Epithelial cell of esophagus (primary cell): ENCODE measurements at regions not wholly inside any gene's neighbourhood (a gene's known extent, or its start where the extent isn't known, plus 50 kb on each side); places are given as distances from the start of the nearest gene placed in this dataset.

Experiments used
- DNase-seq: peaks from one replicate; pipeline ENCODE4 v3.0.0; 2010; ENCODE audit warnings: low read depth
- H3K4me3 ChIP-seq: 2 replicates; pipeline ENCODE4 v1.5.1; 2011; ENCODE audit warnings: mild to moderate bottlenecking, low read length, control low read depth
- TF ChIP-seq, protein P1 (sequence below): IDR thresholded peaks from 2 replicates; pipeline ENCODE4 v1.5.1; 2011; ENCODE audit warnings: low read depth, mild to moderate bottlenecking, low read length, control low read depth, inconsistent platforms; ENCODE audit not compliant: insufficient read depth; ENCODE audit errors: missing control alignments

- no peak for DNase-seq
- no peak overlapping the region for H3K4me3 ChIP-seq
- TF ChIP-seq, protein P1, sequence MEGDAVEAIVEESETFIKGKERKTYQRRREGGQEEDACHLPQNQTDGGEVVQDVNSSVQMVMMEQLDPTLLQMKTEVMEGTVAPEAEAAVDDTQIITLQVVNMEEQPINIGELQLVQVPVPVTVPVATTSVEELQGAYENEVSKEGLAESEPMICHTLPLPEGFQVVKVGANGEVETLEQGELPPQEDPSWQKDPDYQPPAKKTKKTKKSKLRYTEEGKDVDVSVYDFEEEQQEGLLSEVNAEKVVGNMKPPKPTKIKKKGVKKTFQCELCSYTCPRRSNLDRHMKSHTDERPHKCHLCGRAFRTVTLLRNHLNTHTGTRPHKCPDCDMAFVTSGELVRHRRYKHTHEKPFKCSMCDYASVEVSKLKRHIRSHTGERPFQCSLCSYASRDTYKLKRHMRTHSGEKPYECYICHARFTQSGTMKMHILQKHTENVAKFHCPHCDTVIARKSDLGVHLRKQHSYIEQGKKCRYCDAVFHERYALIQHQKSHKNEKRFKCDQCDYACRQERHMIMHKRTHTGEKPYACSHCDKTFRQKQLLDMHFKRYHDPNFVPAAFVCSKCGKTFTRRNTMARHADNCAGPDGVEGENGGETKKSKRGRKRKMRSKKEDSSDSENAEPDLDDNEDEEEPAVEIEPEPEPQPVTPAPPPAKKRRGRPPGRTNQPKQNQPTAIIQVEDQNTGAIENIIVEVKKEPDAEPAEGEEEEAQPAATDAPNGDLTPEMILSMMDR = no peak
Observed at GRCh38 chr4:83767067-83767466, 231.2 kb downstream of the GPAT3 start.

DNA sequence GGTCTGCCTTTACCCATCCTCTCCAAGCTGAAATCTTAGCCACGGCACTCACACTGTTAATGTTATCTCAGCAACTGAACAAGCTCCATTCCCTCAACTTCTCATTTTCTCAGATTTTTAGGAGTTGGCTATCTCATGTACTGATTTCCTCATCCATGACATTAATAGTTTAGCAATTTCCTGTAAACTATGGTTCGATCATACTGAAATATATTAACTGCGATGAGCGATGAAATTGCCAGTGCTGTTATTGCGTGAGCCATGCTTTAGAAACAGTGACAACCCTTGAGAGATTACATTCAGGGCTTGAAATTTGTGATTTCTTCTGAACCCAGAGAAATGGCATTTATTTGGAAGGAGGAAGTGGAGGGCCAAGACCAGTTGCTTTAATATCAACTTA, 223.7 kb downstream of the GPAT3 start:
- no peak overlapping the region for H3K4me3 ChIP-seq
- TF ChIP-seq, protein P1 = no peak
- DNase-seq = no peak

GRCh38 chr4:83758285-83758684, 222.4 kb downstream of the GPAT3 start:
- no peak for DNase-seq
- no peak overlapping the region for H3K4me3 ChIP-seq
- TF ChIP-seq, protein P1 = no peak

DNA sequence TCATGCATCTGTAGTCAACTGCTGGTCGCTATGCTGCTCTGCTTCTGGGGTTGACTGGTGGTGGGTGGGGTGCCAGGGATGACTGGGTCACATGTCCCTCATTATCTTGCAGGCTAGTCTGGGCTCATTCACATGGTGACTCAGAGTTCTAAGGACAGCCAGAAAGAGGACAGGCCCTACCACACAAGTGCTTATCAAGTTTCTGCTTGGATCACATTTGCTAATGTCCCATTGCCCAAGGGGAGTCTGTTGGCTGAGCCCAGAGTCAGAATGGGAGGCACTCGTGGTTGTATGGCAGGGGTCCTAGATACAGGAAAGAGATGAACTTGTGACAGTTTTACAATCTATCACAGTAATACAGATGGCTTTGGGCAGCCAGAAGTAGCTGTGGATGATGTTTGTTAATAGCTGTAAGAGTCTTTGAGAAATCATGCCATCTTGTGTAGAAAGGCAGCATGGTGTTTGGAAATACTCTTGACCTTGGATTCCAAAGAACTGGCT, 221.3 kb downstream of the GPAT3 start:
- peak; percentile 79 for DNase-seq
- TF ChIP-seq, protein P1 = no peak
- H3K4me3 ChIP-seq = no peak overlapping the region

DNA sequence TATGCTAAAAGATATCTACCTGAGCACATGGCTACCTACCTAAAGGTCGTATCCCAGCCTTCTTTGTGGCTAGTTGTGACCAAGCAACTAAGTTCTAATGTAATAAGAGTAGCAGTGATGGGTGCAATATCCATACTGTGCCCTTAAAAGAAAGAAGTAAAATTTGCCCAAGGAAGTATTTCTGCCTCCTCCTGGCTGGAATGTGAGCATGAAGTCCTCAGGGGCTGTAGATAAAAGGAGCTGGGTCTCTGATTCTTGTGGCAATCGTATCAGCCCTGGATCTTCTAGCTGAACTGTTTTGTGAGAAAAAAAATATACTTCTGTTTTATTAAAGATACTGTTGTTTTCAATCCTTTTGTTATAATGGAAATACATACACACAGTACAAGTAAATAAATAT, 217.4 kb downstream of the GPAT3 start:
- TF ChIP-seq, protein P1 = no peak
- no peak overlapping the region for H3K4me3 ChIP-seq
- DNase-seq = no peak

DNA sequence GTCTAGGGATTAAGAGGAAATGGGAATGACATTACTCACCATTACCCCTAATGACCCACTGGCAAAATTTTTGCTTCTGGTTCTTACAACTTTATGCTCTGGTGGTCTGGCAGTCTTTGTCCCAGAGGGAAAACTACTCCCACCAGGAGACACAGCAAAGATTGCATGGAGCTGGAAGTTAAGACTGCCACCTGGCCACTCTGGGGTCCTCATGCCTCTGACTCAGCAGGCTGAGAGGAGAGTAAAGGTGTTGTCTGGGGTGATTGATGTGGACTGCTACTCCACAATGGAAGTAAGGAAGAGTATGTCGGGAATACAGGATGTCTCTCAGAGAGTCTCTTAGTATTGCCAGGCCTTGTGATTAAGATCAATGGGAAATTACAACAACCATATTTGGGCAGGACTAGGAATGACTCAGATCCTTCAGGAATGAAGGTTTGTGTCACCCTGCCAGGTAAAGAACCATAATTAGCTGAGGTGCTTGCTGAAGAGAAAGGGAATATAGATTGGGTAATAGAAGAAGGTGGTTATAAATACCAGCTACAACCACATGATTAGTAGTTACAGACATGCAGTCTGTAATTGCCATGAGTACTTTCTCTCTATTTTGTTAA, 215.5 kb downstream of the GPAT3 start:
- TF ChIP-seq, protein P1 = no peak
- no peak overlapping the region for H3K4me3 ChIP-seq
- DNase-seq = peak; percentile 94

DNA sequence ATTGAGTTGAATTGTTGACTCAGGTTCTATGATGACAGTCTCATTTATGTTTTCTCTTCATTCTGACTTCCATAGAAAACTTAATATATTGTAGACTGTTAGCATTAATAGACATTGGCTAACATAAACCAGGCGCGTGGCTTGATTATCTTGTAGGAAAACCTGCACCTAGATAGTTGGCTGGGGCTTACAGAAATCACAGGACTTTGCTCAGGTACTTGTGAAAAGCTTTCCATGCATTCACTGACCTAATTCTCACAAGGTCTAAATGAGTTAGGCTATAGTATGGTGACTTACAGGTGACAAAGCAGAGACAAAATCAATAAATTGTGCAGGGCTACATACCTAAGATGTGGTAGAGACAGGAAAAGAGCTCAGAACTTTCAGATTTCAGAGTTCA, 212.8 kb downstream of the GPAT3 start:
- TF ChIP-seq, protein P1 = no peak
- H3K4me3 ChIP-seq = no peak overlapping the region
- no peak for DNase-seq
